ENCODE measurements at regions not wholly inside any gene's neighbourhood (a gene's known extent, or its start where the extent isn't known, plus 50 kb on each side); places are given as distances from the start of the nearest gene placed in this dataset.

- no peak for TF ChIP-seq YY1 (IDR thresholded peaks at IDR 0.05; ENCODE audit: insufficient read depth, insufficient read length)
- TF ChIP-seq SUZ12 (IDR thresholded peaks at IDR 0.05; ENCODE audit: extremely low read depth, insufficient read depth, insufficient read length) = no peak
These were observed 1223.2 kb upstream of the SLC10A2 start for GRCh38 chr13:104289400-104289799.
